Stimulated activated CD4-positive, alpha-beta T cell treated with anti-CD3 and anti-CD28 coated beads, TNF-alpha, amount 100 ng/mL, for 24 hours (primary cell): ENCODE measurements at regions not wholly inside any gene's neighbourhood (a gene's known extent, or its start where the extent isn't known, plus 50 kb on each side); places are given as distances from the start of the nearest gene placed in this dataset.

ENCODE experiments used
- DNase-seq, 3 experiments: peaks; one replicate each; pipeline ENCODE4 v3.0.0-alpha.2; 2020; ENCODE audit warnings: low read depth in 3 of 3

GRCh38 chr17:69949973-69950695 is 124.9 kb upstream of the KCNJ16 start:
- no peak for DNase-seq

GRCh38 chr17:69950701-69951418 is 124.2 kb upstream of the KCNJ16 start:
- no peak for DNase-seq

- DNase-seq = no peak
Observed at GRCh38 chr17:69954241-69954925, 120.6 kb upstream of the KCNJ16 start.

GRCh38 chr17:69958063-69958462 is 117.0 kb upstream of the KCNJ16 start:
- DNase-seq = no peak

- DNase-seq = no peak
Observed at GRCh38 chr17:69959283-69959682, 115.7 kb upstream of the KCNJ16 start.

- no peak for DNase-seq
Observed at GRCh38 chr17:69960755-69961154, 114.3 kb upstream of the KCNJ16 start.

- DNase-seq = no peak
Observed at GRCh38 chr17:69961501-69962145, 113.4 kb upstream of the KCNJ16 start.

GRCh38 chr17:69962436-69962995 is 112.5 kb upstream of the KCNJ16 start:
- DNase-seq = no peak

GRCh38 chr17:69967910-69968411 is 107.1 kb upstream of the KCNJ16 start:
- no peak for DNase-seq

GRCh38 chr17:69969897-69970296 is 105.1 kb upstream of the KCNJ16 start:
- DNase-seq = no peak

GRCh38 chr17:69972251-69972650 is 102.8 kb upstream of the KCNJ16 start:
- no peak for DNase-seq

- no peak for DNase-seq
Observed at GRCh38 chr17:69975808-69976207, 99.2 kb upstream of the KCNJ16 start.

GRCh38 chr17:69978056-69978646 is 96.9 kb upstream of the KCNJ16 start:
- DNase-seq = no peak

- DNase-seq = no peak
Observed at GRCh38 chr17:69981441-69981840, 93.6 kb upstream of the KCNJ16 start.

- DNase-seq = no peak
Observed at GRCh38 chr17:69995476-69995875, 79.5 kb upstream of the KCNJ16 start.

- DNase-seq = no peak
Observed at GRCh38 chr17:69997332-69997731, 77.7 kb upstream of the KCNJ16 start.

GRCh38 chr17:69999253-69999652 is 75.8 kb upstream of the KCNJ16 start:
- DNase-seq = no peak

GRCh38 chr17:70006159-70006558 is 68.9 kb upstream of the KCNJ16 start:
- DNase-seq = no peak

- no peak for DNase-seq
Observed at GRCh38 chr17:70011750-70012149, 63.3 kb upstream of the KCNJ16 start.

GRCh38 chr17:70013911-70014310 is 61.1 kb upstream of the KCNJ16 start:
- DNase-seq = no peak

- DNase-seq = no peak
Observed at GRCh38 chr17:70017112-70017511, 57.9 kb upstream of the KCNJ16 start.
